ENCODE measurements at regions not wholly inside any gene's neighbourhood (a gene's known extent, or its start where the extent isn't known, plus 50 kb on each side); places are given as distances from the start of the nearest gene placed in this dataset.

DNA sequence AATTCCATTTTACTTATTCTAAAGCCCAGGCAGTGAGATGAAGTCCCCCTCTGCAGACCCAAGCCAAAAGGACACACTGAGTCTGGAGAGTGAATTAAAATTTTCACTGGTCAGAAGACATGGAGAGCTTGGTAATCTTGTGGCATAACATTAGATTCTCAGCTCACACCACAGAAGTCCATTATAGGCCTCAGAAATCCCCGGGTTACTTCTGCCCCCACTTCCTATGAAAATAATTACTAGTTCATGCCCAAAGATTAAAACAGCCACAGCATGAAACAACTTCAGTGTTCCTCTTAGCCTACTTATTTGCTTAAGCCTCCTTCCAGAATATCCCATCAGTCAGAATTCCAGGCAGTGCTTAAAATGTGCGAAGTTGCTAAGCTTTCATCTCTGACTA lies 123.3 kb downstream of the ZC3H11B start:
- ATAC-seq (no peak), DNase-seq (no peak)
- TF ChIP-seq EZH2phosphoT487 (IDR thresholded peaks at IDR 0.05; ENCODE audit: borderline replicate concordance, low read length) (no peak), EZH2 (IDR thresholded peaks at IDR 0.05; ENCODE audit: low read length, unreplicated experiment) (no peak)
- TF ChIP-seq, protein P1, sequence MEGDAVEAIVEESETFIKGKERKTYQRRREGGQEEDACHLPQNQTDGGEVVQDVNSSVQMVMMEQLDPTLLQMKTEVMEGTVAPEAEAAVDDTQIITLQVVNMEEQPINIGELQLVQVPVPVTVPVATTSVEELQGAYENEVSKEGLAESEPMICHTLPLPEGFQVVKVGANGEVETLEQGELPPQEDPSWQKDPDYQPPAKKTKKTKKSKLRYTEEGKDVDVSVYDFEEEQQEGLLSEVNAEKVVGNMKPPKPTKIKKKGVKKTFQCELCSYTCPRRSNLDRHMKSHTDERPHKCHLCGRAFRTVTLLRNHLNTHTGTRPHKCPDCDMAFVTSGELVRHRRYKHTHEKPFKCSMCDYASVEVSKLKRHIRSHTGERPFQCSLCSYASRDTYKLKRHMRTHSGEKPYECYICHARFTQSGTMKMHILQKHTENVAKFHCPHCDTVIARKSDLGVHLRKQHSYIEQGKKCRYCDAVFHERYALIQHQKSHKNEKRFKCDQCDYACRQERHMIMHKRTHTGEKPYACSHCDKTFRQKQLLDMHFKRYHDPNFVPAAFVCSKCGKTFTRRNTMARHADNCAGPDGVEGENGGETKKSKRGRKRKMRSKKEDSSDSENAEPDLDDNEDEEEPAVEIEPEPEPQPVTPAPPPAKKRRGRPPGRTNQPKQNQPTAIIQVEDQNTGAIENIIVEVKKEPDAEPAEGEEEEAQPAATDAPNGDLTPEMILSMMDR (conservative IDR thresholded peaks at IDR 0.05; ENCODE audit: low read depth, low read length) = no peak
- Histone ChIP-seq H3K4me2 (ENCODE audit: low read length) (no peak overlapping the region), H3K27ac (ENCODE audit: low read length) (no peak overlapping the region), H3K9me2 (replicated peaks; ENCODE audit: low read length) (no peaks in the 10 kb centered on the region), H3K4me3 (ENCODE audit: low read length) (no peak overlapping the region), H3K9ac (ENCODE audit: low read length) (no peak overlapping the region), H3K79me2 (ENCODE audit: low read length) (no peaks in the 10 kb centered on the region), H3K36me3 (ENCODE audit: low read depth, low read length) (no peaks in the 10 kb centered on the region), H3K9me3 (ENCODE audit: low read length) (no peaks in the 10 kb centered on the region), H2AFZ (ENCODE audit: low read length) (no peak overlapping the region), H3K27me3 (ENCODE audit: low read length) (no peaks in the 10 kb centered on the region), H4K20me1 (ENCODE audit: low read length) (no peaks in the 10 kb centered on the region), H3K4me1 (ENCODE audit: insufficient read depth, low read length) (no peaks in the 10 kb centered on the region), H3F3A (ENCODE audit: low read length, unreplicated experiment) (no peaks in the 10 kb centered on the region)
- intact Hi-C loops (cut with micrococcal nuclease) = no loop called here
- CTCF ChIA-PET = no interaction called here
- POLR2A ChIA-PET (ENCODE audit: unreplicated experiment) = no interaction called here
- no TSS peak for BruUV-seq (replicated peaks)

DNA sequence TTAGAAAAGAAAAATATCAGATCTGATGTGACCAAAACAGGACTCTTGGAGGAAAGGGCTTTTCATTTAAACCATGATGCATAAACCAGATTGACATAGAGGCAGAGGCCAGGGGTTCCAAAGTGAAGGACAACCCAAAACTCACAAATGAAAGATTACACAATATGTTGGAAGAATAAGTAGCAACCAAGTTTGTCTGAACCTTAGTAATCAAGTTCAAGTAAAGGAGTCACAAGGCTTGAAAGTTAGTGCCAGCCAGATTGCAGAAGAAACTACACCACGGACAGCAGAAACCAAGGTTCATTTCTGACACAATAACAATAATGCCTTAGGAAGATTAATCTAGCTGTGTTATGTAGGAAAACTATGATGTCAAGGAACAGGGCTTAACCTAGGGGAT lies 124.6 kb downstream of the ZC3H11B start:
- Histone ChIP-seq H3K36me3 (ENCODE audit: low read depth, low read length) (no peaks in the 10 kb centered on the region), H3K4me1 (ENCODE audit: insufficient read depth, low read length) (no peaks in the 10 kb centered on the region), H3K27me3 (ENCODE audit: low read length) (no peaks in the 10 kb centered on the region), H3K27ac (ENCODE audit: low read length) (no peak overlapping the region), H3K9ac (ENCODE audit: low read length) (no peak overlapping the region), H4K20me1 (ENCODE audit: low read length) (no peaks in the 10 kb centered on the region), H3K4me2 (ENCODE audit: low read length) (no peak overlapping the region), H3K79me2 (ENCODE audit: low read length) (no peaks in the 10 kb centered on the region), H3F3A (ENCODE audit: low read length, unreplicated experiment) (no peaks in the 10 kb centered on the region), H3K9me3 (ENCODE audit: low read length) (no peaks in the 10 kb centered on the region), H3K9me2 (replicated peaks; ENCODE audit: low read length) (no peaks in the 10 kb centered on the region), H3K4me3 (ENCODE audit: low read length) (no peak overlapping the region), H2AFZ (ENCODE audit: low read length) (no peak overlapping the region)
- DNase-seq (no peak), ATAC-seq (no peak)
- ChIA-PET CTCF (no interaction called here), POLR2A (ENCODE audit: unreplicated experiment) (no interaction called here)
- BruUV-seq (replicated peaks) = no TSS peak
- TF ChIP-seq EZH2phosphoT487 (IDR thresholded peaks at IDR 0.05; ENCODE audit: borderline replicate concordance, low read length) = no peak
- TF ChIP-seq EZH2 (IDR thresholded peaks at IDR 0.05; ENCODE audit: low read length, unreplicated experiment) = no peak
- TF ChIP-seq, protein P1 (conservative IDR thresholded peaks at IDR 0.05; ENCODE audit: low read depth, low read length) = no peak
- intact Hi-C loops (cut with micrococcal nuclease) = no loop called here

DNA sequence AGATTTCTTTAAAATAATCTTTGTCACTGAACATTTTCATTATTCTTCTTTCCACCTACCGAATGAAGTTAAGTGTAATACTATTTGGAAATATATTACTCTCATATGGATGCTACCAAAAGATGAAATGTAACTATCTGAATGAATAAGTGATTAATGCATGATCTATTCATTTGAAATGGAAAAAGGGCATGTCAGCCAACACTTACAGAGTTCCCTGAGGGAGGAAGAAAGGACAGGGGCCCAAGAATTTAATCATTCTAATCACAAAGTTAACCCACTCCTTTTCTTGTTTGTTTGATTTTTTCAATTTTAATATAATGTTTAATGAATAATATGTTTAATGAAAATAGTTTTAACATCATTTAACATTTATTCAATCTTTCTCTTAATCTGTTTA lies 129.4 kb downstream of the ZC3H11B start:
- intact Hi-C loops (cut with micrococcal nuclease) = no loop called here
- TF ChIP-seq EZH2 (IDR thresholded peaks at IDR 0.05; ENCODE audit: low read length, unreplicated experiment) (no peak), EZH2phosphoT487 (IDR thresholded peaks at IDR 0.05; ENCODE audit: borderline replicate concordance, low read length) (no peak)
- TF ChIP-seq, protein P1 (conservative IDR thresholded peaks at IDR 0.05; ENCODE audit: low read depth, low read length) = no peak
- CTCF ChIA-PET = no interaction called here
- Histone ChIP-seq H2AFZ (ENCODE audit: low read length) (no peak overlapping the region), H3K9me2 (replicated peaks; ENCODE audit: low read length) (no peaks in the 10 kb centered on the region), H4K20me1 (ENCODE audit: low read length) (no peaks in the 10 kb centered on the region), H3F3A (ENCODE audit: low read length, unreplicated experiment) (no peaks in the 10 kb centered on the region), H3K4me3 (ENCODE audit: low read length) (no peak overlapping the region), H3K79me2 (ENCODE audit: low read length) (no peaks in the 10 kb centered on the region), H3K36me3 (ENCODE audit: low read depth, low read length) (no peaks in the 10 kb centered on the region), H3K9me3 (ENCODE audit: low read length) (no peaks in the 10 kb centered on the region), H3K27me3 (ENCODE audit: low read length) (no peaks in the 10 kb centered on the region), H3K27ac (ENCODE audit: low read length) (no peak overlapping the region), H3K9ac (ENCODE audit: low read length) (no peak overlapping the region), H3K4me2 (ENCODE audit: low read length) (no peak overlapping the region), H3K4me1 (ENCODE audit: insufficient read depth, low read length) (peaks cover 5% of the 10 kb centered on the region; the same call in 1 of the 2 replicates)
- no peak for DNase-seq
- ATAC-seq = no peak
- POLR2A ChIA-PET (ENCODE audit: unreplicated experiment) = no interaction called here
- no TSS peak for BruUV-seq (replicated peaks)

Data from PC-3 (cell line).